Right kidney (tissue), 1 donor: ENCODE measurements at regions not wholly inside any gene's neighbourhood (a gene's known extent, or its start where the extent isn't known, plus 50 kb on each side); places are given as distances from the start of the nearest gene placed in this dataset.

Experiments
- DNase-seq: peaks from one replicate; pipeline ENCODE4 v3.0.0-alpha.2; 2016

- no peak for DNase-seq
Observed at GRCh38 chr22:47676685-47677084, 914.2 kb downstream of the TBC1D22A start.

- no peak for DNase-seq
Observed at GRCh38 chr22:47674600-47674999, 912.1 kb downstream of the TBC1D22A start.

GRCh38 chr22:47673557-47673956, 911.1 kb downstream of the TBC1D22A start:
- no peak for DNase-seq

- DNase-seq: no peak
Observed at GRCh38 chr22:47672526-47672925, 910.1 kb downstream of the TBC1D22A start.

GRCh38 chr22:47665151-47665550, 902.7 kb downstream of the TBC1D22A start:
- DNase-seq: no peak

- no peak for DNase-seq
Observed at GRCh38 chr22:47663615-47664605, 901.5 kb downstream of the TBC1D22A start.

GRCh38 chr22:47659467-47660223, 897.2 kb downstream of the TBC1D22A start:
- no peak for DNase-seq

GRCh38 chr22:47658182-47658581, 895.7 kb downstream of the TBC1D22A start:
- DNase-seq: no peak

- no peak for DNase-seq
Observed at GRCh38 chr22:47657224-47657623, 894.8 kb downstream of the TBC1D22A start.

- DNase-seq: no peak
Observed at GRCh38 chr22:47656806-47657205, 894.4 kb downstream of the TBC1D22A start.

- DNase-seq: no peak
Observed at GRCh38 chr22:47655930-47656329, 893.5 kb downstream of the TBC1D22A start.

- DNase-seq: no peak
Observed at GRCh38 chr22:47654922-47655491, 892.6 kb downstream of the TBC1D22A start.

- no peak for DNase-seq
Observed at GRCh38 chr22:47653921-47654320, 891.5 kb downstream of the TBC1D22A start.

- no peak for DNase-seq
Observed at GRCh38 chr22:47651216-47651987, 889.0 kb downstream of the TBC1D22A start.

- DNase-seq: no peak
Observed at GRCh38 chr22:47647720-47648119, 885.3 kb downstream of the TBC1D22A start.

- DNase-seq: no peak
Observed at GRCh38 chr22:47647181-47647580, 884.7 kb downstream of the TBC1D22A start.

GRCh38 chr22:47645923-47646322, 883.5 kb downstream of the TBC1D22A start:
- no peak for DNase-seq

GRCh38 chr22:47645450-47645914, 883.0 kb downstream of the TBC1D22A start:
- no peak for DNase-seq

GRCh38 chr22:47634347-47634746, 871.9 kb downstream of the TBC1D22A start:
- no peak for DNase-seq

- DNase-seq: no peak
Observed at GRCh38 chr22:47633111-47633510, 870.7 kb downstream of the TBC1D22A start.

GRCh38 chr22:47632701-47633100, 870.3 kb downstream of the TBC1D22A start:
- no peak for DNase-seq

- no peak for DNase-seq
Observed at GRCh38 chr22:47631571-47632102, 869.2 kb downstream of the TBC1D22A start.
